ENCODE measurements at regions not wholly inside any gene's neighbourhood (a gene's known extent, or its start where the extent isn't known, plus 50 kb on each side); places are given as distances from the start of the nearest gene placed in this dataset.
"Not testable (repeated sequence)": the region's sequence is repeated elsewhere in the genome, so short reads cannot be mapped to it uniquely, and the experiment has no call there.

- no peak for DNase-seq (ENCODE audit: low read depth in 2 of 2)
Measured at GRCh38 chrX:46168254-46168653, 377.0 kb downstream of the ZNF674 start.

DNA sequence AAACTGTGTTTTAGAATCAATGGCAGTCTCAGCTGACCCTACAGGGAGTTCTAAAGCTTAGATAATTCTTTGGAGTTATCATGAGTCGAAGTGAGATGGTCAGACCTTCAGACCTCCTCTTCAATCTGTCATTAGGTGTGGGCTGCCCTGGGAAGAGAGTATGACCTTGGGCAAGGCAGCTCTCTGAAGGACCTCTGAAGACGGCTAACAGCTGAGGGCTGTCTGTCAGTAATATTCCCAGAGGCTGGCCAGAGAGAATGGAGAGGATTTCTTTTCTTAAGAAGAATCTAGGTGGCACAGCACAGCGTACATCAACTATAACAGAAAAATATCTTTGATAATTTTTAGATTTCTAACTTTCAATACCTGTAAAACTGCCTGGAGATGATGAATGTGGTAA, 379.4 kb downstream of the ZNF674 start:
- DNase-seq (ENCODE audit: low read depth in 2 of 2) = no peak

- no peak for DNase-seq (ENCODE audit: low read depth in 2 of 2)
Measured at GRCh38 chrX:46165411-46165810, 379.8 kb downstream of the ZNF674 start.

- no peak for DNase-seq (ENCODE audit: low read depth in 2 of 2)
Measured at GRCh38 chrX:46152756-46153155, 392.5 kb downstream of the ZNF674 start.

DNA sequence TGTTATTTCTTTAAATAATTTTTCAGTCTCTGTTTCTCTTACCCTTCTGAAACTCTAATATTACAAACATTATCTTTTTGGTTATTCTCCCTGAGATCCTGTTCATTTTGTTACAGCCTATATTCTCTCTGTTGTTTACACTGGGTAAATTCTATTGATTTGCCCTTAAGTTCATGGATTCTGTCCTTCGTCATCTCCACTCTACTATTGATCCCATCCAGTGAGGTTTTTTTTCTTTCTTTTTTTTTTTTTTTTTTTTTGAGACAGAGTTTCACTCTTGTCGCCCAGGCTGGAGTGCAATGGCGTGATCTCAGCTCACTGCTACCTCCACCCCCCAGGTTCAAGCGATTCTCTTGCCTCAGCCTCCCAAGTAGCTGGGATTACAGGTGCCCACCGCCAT, 393.9 kb downstream of the ZNF674 start:
- not testable (repeated sequence) for DNase-seq (ENCODE audit: low read depth in 2 of 2)

GRCh38 chrX:46144566-46144965, 400.7 kb downstream of the ZNF674 start:
- no peak for DNase-seq (ENCODE audit: low read depth in 2 of 2)

DNA sequence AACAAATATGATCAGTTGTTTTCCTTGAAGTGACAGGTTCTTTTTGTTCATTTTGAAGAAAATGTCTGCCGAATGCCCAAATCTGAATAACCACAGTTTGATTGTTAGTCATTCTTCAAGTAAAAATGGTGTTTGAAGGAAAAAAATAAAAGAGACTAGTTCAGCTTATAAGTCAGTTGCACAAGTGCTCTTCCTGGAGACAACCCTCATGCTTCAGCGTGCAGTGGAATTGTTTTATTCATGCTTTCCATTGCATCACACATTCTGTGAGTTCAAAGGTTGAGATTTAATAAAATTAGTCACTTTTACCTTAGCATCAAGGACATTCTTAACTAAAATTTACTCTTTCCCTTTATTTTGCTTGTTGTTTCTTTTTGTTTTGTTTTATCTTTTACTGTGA, 404.9 kb downstream of the ZNF674 start:
- DNase-seq (ENCODE audit: low read depth in 2 of 2) = no peak

GRCh38 chrX:46130247-46130646, 415.0 kb downstream of the ZNF674 start:
- DNase-seq (ENCODE audit: low read depth in 2 of 2) = no peak

GRCh38 chrX:46125111-46125510, 420.1 kb downstream of the ZNF674 start:
- DNase-seq (ENCODE audit: low read depth in 2 of 2) = no peak

DNA sequence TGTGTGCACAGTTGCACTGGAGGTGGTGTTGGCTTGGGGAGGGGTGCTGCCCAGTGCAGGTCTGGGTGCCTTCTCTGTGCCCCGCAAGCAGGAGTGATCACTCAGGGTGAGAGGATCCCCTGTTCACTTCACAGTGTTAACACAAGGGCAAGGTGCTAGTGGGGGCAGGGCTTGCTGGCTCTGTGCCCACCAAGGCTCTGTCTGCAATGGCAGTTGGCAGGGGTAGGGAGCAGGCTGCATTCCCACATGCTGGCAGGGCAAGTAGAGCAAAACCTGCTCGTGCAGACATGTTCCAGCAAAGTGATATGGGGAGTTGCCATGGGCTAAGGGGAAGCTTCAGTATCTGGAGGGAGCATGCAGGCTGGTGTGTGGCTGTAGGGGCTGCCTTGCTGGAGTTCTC, 428.0 kb downstream of the ZNF674 start:
- no peak for DNase-seq (ENCODE audit: low read depth in 2 of 2)

GRCh38 chrX:46087310-46087709, 457.9 kb downstream of the ZNF674 start:
- DNase-seq (ENCODE audit: low read depth in 2 of 2) = not testable (repeated sequence)

- not testable (repeated sequence) for DNase-seq (ENCODE audit: low read depth in 2 of 2)
Measured at GRCh38 chrX:46080121-46080520, 465.1 kb downstream of the ZNF674 start.

DNA sequence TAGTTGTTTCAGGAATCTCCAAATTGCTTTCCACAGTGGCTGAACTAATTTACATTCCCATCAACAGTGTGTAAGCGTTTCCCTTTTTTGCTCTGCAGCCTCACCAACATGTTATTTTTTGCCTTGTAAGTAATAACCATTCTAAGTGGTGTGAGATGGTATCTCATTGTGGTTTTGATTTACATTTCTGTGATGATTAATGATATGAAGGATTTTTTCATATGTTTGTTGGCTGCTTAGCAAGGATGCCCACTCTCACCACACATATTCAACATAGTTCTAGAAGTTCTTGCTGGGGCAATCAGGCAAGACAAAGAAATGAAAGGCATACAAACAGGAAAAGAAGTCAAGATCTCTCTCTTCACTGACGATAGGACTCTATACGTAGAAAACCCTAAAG, 472.4 kb downstream of the ZNF674 start:
- DNase-seq (ENCODE audit: low read depth in 2 of 2) = no peak

DNA sequence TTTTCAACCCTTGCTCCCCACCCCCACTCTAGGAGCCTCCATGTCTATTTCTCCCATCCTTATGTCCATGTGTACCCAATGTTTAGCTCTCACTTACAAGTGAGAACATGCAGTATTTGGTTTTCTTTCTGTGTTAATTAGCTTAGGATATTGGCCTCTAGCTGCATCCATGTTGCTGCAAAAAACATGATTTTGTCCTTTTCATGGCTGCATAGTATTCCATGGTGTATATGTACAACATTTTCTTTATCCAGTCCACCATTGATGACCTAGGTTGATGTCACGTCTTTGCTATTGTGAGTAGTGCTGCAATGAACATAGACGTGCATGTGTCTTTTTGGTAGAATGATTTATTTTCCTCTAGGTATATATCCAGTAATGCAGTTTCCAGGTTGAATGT, 472.8 kb downstream of the ZNF674 start:
- DNase-seq (ENCODE audit: low read depth in 2 of 2) = no peak

DNA sequence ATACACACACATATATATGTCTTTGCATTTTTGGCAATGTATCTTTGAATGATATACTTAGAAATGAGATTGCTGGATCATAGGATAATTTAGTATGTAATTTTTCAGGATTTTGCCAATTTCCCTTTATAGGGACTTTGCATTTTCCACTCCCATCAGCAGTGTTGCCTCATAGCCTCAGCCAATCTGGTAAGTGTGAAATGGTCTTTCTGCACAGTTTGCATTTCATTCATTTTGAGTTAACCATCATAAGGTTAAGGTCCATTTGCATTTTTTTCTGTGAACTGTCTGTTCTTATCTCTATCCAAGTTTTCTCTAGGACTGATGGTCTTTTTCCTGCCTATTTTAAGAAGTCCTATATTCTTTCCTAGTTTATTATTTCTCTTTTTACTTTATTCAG, 474.8 kb downstream of the ZNF674 start:
- DNase-seq (ENCODE audit: low read depth in 2 of 2) = no peak

DNA sequence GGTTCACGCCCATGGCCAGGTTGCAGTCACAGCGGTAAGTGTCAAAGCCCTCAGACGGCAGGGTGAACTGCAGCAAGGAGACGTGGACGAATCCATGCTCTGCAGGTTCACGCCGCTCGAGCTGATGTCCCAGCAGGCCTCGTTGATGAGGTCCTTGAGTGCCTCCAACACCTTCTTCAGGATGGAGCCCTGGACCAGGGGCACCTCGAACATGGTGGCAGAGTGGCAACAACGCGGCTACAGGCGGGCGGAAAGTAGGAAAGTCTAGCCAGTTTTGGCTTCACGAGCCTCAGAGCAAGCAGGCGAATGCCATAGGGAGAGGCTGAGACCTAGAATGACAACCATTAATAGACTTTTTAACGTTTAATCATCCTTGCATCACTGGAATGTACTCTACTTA, 485.9 kb downstream of the ZNF674 start:
- no peak for DNase-seq (ENCODE audit: low read depth in 2 of 2)

DNA sequence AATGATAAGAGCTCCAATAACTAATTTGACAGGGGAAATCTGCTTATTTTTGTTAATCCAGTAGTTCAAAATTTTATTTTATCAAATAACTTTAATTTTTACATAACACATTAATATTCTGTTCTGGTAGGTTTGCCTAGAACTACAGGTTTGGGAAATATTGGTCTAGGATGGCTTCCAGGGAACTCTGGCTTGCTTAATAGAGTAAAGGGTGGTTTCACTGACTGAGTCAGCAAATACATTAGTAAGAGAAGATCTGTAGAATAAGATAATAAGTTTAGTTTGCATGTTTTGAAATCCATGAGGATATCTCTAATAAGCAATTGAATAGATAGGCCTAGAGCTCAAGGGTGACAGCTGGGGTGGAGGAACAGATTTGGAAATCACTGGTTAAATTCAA, 500.7 kb downstream of the ZNF674 start:
- DNase-seq (ENCODE audit: low read depth in 2 of 2) = no peak

DNA sequence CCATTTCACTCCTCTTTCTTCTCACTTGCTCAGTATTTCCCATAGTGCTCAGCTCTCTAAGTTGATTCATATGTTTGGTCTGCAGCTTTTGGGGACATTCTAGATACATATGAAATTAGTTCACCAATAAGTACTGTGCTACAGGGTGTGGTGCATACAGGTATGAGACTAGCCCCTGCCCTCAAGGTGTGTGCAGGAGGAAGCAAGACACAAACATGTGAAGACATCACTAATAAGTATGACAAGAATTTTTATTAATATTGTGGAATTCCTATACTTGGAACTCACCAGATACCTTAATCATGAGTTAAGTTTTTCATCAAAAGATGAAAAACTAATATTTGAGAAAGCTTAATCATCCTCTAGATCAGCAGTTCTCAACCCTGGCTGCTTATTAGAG, 505.2 kb downstream of the ZNF674 start:
- DNase-seq (ENCODE audit: low read depth in 2 of 2) = no peak

GRCh38 chrX:46039526-46039925, 505.7 kb downstream of the ZNF674 start:
- DNase-seq (ENCODE audit: low read depth in 2 of 2) = no peak

GRCh38 chrX:46036508-46036907, 508.7 kb downstream of the ZNF674 start:
- DNase-seq (ENCODE audit: low read depth in 2 of 2) = no peak

DNA sequence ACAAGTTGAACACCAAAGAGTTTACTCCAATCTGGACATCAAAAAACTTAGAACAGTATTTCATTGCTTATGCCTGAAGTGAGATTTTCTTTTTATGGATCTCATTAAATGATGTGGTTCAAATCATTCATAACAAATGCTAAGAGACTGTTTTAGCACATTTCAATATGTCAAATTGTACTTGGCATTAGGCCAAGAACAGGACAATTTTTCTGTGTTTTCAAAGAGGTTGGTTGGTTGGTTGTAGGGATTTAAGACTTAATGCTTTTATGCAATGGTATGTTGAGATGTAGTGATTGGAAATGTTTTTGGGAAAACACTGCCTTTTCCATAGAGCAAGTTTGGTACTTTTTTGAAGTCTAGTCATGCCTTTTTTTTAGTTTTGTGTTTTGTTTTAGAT, 510.4 kb downstream of the ZNF674 start:
- DNase-seq (ENCODE audit: low read depth in 2 of 2) = no peak

- DNase-seq (ENCODE audit: low read depth in 2 of 2) = no peak
Measured at GRCh38 chrX:46029777-46030176, 515.4 kb downstream of the ZNF674 start.

GRCh38 chrX:46016296-46016695, 528.9 kb downstream of the ZNF674 start:
- DNase-seq (ENCODE audit: low read depth in 2 of 2) = no peak

- no peak for DNase-seq (ENCODE audit: low read depth in 2 of 2)
Measured at GRCh38 chrX:46015653-46016052, 529.6 kb downstream of the ZNF674 start.
